Suprapubic skin (tissue), 4 donors: ENCODE measurements at regions not wholly inside any gene's neighbourhood (a gene's known extent, or its start where the extent isn't known, plus 50 kb on each side); places are given as distances from the start of the nearest gene placed in this dataset.

Experiments
- DNase-seq, 2 donors: peaks; one replicate each; pipeline ENCODE4 v3.0.0-alpha.2; 2019; ENCODE audit warnings: low spot score in 2 of 2
- H3K27ac ChIP-seq: fragments of 200-600 bp; sonication (generic); one replicate; pipeline ENCODE4 v1.5.1; 2019
- H3K27me3 ChIP-seq: fragments of 200-600 bp; sonication (generic); one replicate; pipeline ENCODE4 v1.5.1; 2019
- H3K36me3 ChIP-seq: fragments of 200-600 bp; sonication (generic); one replicate; pipeline ENCODE4 v1.5.1; 2019
- H3K4me1 ChIP-seq: fragments of 200-600 bp; sonication (generic); one replicate; pipeline ENCODE4 v1.5.1; 2019
- H3K4me3 ChIP-seq: fragments of 200-600 bp; sonication (generic); one replicate; pipeline ENCODE4 v1.5.1; 2019; ENCODE audit warnings: mild to moderate bottlenecking
- H3K9me3 ChIP-seq: fragments of 200-600 bp; sonication (generic); one replicate; pipeline ENCODE4 v1.5.1; 2019
- EP300 ChIP-seq: sonication (generic); formaldehyde crosslinking; IDR thresholded peaks from one replicate; pipeline ENCODE4 v1.6.1; 2017; ENCODE audit warnings: antibody characterized with exemption
- POLR2A ChIP-seq, 2 donors: fragments of 450-650 bp; IDR thresholded peaks; one replicate each; pipeline ENCODE4 v1.6.1; 2017; ENCODE audit warnings: antibody characterized with exemption in 2 of 2, mild to moderate bottlenecking in 2 of 2, moderate library complexity in 2 of 2
- POLR2AphosphoS5 ChIP-seq, 3 donors: sonication (generic); formaldehyde crosslinking; IDR thresholded peaks; one replicate each; pipeline ENCODE4 v1.6.1; 2017; ENCODE audit warnings: antibody characterized with exemption in 3 of 3
- WGBS: methylation state at CpG from one replicate; pipeline ENCODE4 v1.1.5; 2018; 5-methylcytosine and 5-hydroxymethylcytosine counted together
- TF ChIP-seq, protein P1 (sequence below), 2 donors: fragments of 200-600 bp in 1 of 2; fragments of 450-650 bp in 1 of 2; sonication (generic) in 1 of 2; IDR thresholded peaks; one replicate each; pipeline ENCODE4 v1.5.1; 2016 to 2019; ENCODE audit warnings: antibody characterized with exemption in 2 of 2, mild to moderate bottlenecking in 1 of 2, moderate library complexity in 1 of 2

- Histone ChIP-seq H3K9me3 (no peaks in the 10 kb centered on the region), H3K27ac (no peak overlapping the region), H3K36me3 (no peaks in the 10 kb centered on the region), H3K27me3 (no peaks in the 10 kb centered on the region), H3K4me3 (no peak overlapping the region), H3K4me1 (no peaks in the 10 kb centered on the region)
- 82% methylated on average over 2 of the region's 2 CpGs for WGBS
- TF ChIP-seq POLR2A (IDR thresholded peaks at IDR 0.05), result no peak
- TF ChIP-seq POLR2AphosphoS5 (IDR thresholded peaks at IDR 0.05), result no peak
- TF ChIP-seq EP300, result no peak
- TF ChIP-seq, protein P1, sequence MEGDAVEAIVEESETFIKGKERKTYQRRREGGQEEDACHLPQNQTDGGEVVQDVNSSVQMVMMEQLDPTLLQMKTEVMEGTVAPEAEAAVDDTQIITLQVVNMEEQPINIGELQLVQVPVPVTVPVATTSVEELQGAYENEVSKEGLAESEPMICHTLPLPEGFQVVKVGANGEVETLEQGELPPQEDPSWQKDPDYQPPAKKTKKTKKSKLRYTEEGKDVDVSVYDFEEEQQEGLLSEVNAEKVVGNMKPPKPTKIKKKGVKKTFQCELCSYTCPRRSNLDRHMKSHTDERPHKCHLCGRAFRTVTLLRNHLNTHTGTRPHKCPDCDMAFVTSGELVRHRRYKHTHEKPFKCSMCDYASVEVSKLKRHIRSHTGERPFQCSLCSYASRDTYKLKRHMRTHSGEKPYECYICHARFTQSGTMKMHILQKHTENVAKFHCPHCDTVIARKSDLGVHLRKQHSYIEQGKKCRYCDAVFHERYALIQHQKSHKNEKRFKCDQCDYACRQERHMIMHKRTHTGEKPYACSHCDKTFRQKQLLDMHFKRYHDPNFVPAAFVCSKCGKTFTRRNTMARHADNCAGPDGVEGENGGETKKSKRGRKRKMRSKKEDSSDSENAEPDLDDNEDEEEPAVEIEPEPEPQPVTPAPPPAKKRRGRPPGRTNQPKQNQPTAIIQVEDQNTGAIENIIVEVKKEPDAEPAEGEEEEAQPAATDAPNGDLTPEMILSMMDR (IDR thresholded peaks at IDR 0.05), result no peak
- DNase-seq, result no peak
These were observed 163.2 kb upstream of the MRPS30 start for GRCh38 chr5:44645502-44645901.

GRCh38 chr5:44644628-44645027 is 164.1 kb upstream of the MRPS30 start:
- Histone ChIP-seq H3K9me3 (no peaks in the 10 kb centered on the region), H3K4me1 (no peaks in the 10 kb centered on the region), H3K27me3 (no peaks in the 10 kb centered on the region), H3K27ac (no peak overlapping the region), H3K4me3 (no peak overlapping the region), H3K36me3 (no peaks in the 10 kb centered on the region)
- TF ChIP-seq POLR2AphosphoS5 (IDR thresholded peaks at IDR 0.05), result no peak
- no peak for TF ChIP-seq EP300
- TF ChIP-seq, protein P1 (IDR thresholded peaks at IDR 0.05), result no peak
- TF ChIP-seq POLR2A (IDR thresholded peaks at IDR 0.05), result no peak
- DNase-seq, result no peak
- 73% methylated on average over 3 of the region's 3 CpGs for WGBS

DNA sequence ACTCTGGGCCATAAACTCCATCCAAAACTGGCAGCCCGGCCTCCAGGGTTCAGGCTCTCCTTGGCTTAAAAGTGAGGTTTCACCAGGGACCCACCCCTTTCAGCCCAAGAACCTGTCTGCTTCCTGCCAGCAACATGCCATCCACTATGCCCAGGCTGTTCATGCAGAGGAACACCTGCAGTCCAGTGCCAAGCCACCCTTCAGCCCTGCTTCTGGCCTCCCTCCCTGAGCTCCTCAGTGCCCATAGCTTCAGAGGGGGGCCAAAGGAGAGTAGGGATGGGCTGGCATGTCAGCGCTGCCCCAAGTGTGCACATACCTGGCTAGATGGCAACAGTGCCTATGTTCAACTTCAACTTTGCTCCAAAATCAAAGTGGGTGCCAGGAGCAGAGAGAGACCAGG is 166.9 kb upstream of the MRPS30 start:
- Histone ChIP-seq H3K27me3 (no peaks in the 10 kb centered on the region), H3K4me1 (no peaks in the 10 kb centered on the region), H3K36me3 (no peaks in the 10 kb centered on the region), H3K9me3 (no peaks in the 10 kb centered on the region), H3K4me3 (no peak overlapping the region), H3K27ac (no peak overlapping the region)
- no peak for DNase-seq
- TF ChIP-seq, protein P1 (IDR thresholded peaks at IDR 0.05), result no peak
- no peak for TF ChIP-seq POLR2AphosphoS5 (IDR thresholded peaks at IDR 0.05)
- no peak for TF ChIP-seq POLR2A (IDR thresholded peaks at IDR 0.05)
- TF ChIP-seq EP300, result no peak
- WGBS, result 100% methylated on average over 1 of the region's 2 CpGs

DNA sequence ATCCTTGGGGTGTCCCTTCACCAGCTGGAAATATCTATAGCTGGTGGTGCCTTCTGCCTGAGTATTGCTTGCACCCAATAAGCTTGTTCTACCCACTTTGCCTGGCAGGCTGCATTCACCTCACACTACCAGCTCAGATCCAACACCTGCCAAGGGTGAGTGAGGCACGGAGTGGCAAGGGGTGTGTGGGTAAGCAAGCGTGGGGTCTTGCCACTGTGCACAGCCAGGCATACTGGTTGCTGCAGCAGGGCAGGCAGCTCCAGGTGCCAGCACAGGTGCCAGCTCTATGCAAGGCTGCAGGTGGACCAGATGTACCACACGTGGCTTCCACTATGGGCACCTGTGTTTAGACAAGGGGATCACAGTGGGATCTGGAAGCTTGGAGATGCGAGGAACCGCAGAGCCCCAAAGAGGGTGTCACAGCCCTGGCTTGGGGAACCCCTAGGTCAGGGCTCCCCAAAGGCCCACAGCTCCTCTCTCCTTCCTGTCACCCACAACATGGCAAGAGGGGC is 167.7 kb upstream of the MRPS30 start:
- 93% methylated on average over 5 of the region's 5 CpGs for WGBS
- Histone ChIP-seq H3K27ac (no peak overlapping the region), H3K27me3 (no peaks in the 10 kb centered on the region), H3K9me3 (no peaks in the 10 kb centered on the region), H3K4me3 (no peak overlapping the region), H3K36me3 (no peaks in the 10 kb centered on the region), H3K4me1 (no peaks in the 10 kb centered on the region)
- TF ChIP-seq EP300 (no peak), POLR2A (IDR thresholded peaks at IDR 0.05) (no peak), POLR2AphosphoS5 (IDR thresholded peaks at IDR 0.05) (no peak)
- TF ChIP-seq, protein P1 (IDR thresholded peaks at IDR 0.05), result no peak
- no peak for DNase-seq

- TF ChIP-seq POLR2A (IDR thresholded peaks at IDR 0.05), result no peak
- no peak for TF ChIP-seq EP300
- no peak for TF ChIP-seq POLR2AphosphoS5 (IDR thresholded peaks at IDR 0.05)
- TF ChIP-seq, protein P1 (IDR thresholded peaks at IDR 0.05), result no peak
- Histone ChIP-seq H3K27me3 (no peaks in the 10 kb centered on the region), H3K4me1 (no peaks in the 10 kb centered on the region), H3K27ac (no peak overlapping the region), H3K4me3 (no peak overlapping the region), H3K36me3 (no peaks in the 10 kb centered on the region), H3K9me3 (no peaks in the 10 kb centered on the region)
- DNase-seq, result no peak
- WGBS, result 68% methylated on average over 12 of the region's 12 CpGs
These were observed 170.6 kb upstream of the MRPS30 start for GRCh38 chr5:44637916-44638869.
